ENCODE measurements at regions not wholly inside any gene's neighbourhood (a gene's known extent, or its start where the extent isn't known, plus 50 kb on each side); places are given as distances from the start of the nearest gene placed in this dataset.

- TF ChIP-seq POLR2A (IDR thresholded peaks at IDR 0.05): no peak
- TF ChIP-seq CTCF (IDR thresholded peaks at IDR 0.05): no peak
- H3K27ac ChIP-seq: no peak overlapping the region
- H3K9me3 ChIP-seq: no peaks in the 10 kb centered on the region
- H3K36me3 ChIP-seq: no peaks in the 10 kb centered on the region
- H3K27me3 ChIP-seq: no peaks in the 10 kb centered on the region
- intact Hi-C loops (cut with DNase I; ENCODE audit: low total_unique reads): no loop called here
- H3K4me1 ChIP-seq: no peaks in the 10 kb centered on the region
- H3K4me3 ChIP-seq: no peak overlapping the region
- DNase-seq: no peak
These were observed 156.7 kb upstream of the TLE3 start for GRCh38 chr15:70254311-70254869.

GRCh38 chr15:70253461-70254156, 155.9 kb upstream of the TLE3 start:
- intact Hi-C loops (cut with DNase I; ENCODE audit: low total_unique reads): no loop called here
- Histone ChIP-seq H3K4me1 (no peaks in the 10 kb centered on the region), H3K9me3 (no peaks in the 10 kb centered on the region), H3K36me3 (no peaks in the 10 kb centered on the region), H3K4me3 (no peak overlapping the region), H3K27ac (no peak overlapping the region), H3K27me3 (no peaks in the 10 kb centered on the region)
- TF ChIP-seq POLR2A (IDR thresholded peaks at IDR 0.05) (no peak), CTCF (IDR thresholded peaks at IDR 0.05) (no peak)
- no peak for DNase-seq

- Histone ChIP-seq H3K27me3 (no peaks in the 10 kb centered on the region), H3K36me3 (no peaks in the 10 kb centered on the region), H3K27ac (no peak overlapping the region), H3K4me3 (no peak overlapping the region), H3K4me1 (no peaks in the 10 kb centered on the region), H3K9me3 (no peaks in the 10 kb centered on the region)
- intact Hi-C loops (cut with DNase I; ENCODE audit: low total_unique reads): no loop called here
- TF ChIP-seq CTCF (IDR thresholded peaks at IDR 0.05): no peak
- no peak for TF ChIP-seq POLR2A (IDR thresholded peaks at IDR 0.05)
- DNase-seq: no peak
These were observed 155.2 kb upstream of the TLE3 start for GRCh38 chr15:70252951-70253320.

GRCh38 chr15:70252056-70252950, 154.6 kb upstream of the TLE3 start:
- Histone ChIP-seq H3K27me3 (no peaks in the 10 kb centered on the region), H3K4me1 (no peaks in the 10 kb centered on the region), H3K9me3 (no peaks in the 10 kb centered on the region), H3K27ac (no peak overlapping the region), H3K36me3 (no peaks in the 10 kb centered on the region), H3K4me3 (no peak overlapping the region)
- DNase-seq: peak in 1 of 2 donors; percentile 15
- no peak for TF ChIP-seq POLR2A (IDR thresholded peaks at IDR 0.05)
- TF ChIP-seq CTCF (IDR thresholded peaks at IDR 0.05): no peak
- intact Hi-C loops (cut with DNase I; ENCODE audit: low total_unique reads): no loop called here
